ENCODE measurements at regions not wholly inside any gene's neighbourhood (a gene's known extent, or its start where the extent isn't known, plus 50 kb on each side); places are given as distances from the start of the nearest gene placed in this dataset.

DNA sequence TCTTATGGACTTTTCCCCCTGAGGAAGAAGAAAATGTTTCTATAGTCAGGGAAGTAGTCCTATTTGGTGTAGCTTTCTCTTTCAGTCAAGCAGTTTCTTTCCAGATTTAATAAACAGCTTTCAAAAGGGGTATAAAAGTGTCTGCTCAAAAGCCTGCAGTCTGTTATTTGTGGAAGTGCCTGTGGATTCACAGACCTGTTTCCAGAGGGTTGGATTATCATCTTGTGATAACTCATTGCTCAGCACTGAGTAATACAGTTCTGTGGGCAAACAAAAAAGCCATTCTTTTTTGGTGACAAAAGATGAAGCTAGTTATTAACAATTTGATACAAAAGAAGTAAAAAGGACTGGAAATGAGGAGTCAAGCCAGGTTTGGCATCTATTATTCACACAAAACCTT, 358.2 kb upstream of the ID4 start:
- no peak for DNase-seq

GRCh38 chr6:19479551-19479950, 357.6 kb upstream of the ID4 start:
- no peak for DNase-seq

GRCh38 chr6:19492636-19493405, 344.3 kb upstream of the ID4 start:
- no peak for DNase-seq

DNA sequence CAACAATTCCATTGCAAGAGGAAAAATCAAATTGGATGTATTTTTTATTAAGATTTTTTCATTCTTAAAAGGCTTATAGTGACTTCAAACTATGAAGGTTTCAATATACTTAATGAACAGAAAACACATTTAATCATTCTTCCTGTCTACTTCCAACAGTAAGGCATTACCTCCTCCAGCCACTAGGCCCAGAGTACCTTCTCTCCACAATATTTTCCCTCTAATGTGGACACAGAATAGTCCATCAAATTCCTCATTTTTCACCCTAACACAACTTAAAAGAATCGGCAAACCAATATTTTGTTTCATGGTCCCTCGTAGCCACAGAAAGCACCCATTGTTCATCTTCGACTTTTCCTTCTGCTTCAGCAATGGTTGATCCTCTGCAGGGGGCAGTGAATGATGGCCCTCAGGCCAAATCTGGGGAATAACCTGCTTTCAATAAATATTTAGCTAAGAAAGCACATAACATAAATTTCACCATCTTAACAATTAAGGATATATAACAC, 335.4 kb upstream of the ID4 start:
- no peak for DNase-seq

DNA sequence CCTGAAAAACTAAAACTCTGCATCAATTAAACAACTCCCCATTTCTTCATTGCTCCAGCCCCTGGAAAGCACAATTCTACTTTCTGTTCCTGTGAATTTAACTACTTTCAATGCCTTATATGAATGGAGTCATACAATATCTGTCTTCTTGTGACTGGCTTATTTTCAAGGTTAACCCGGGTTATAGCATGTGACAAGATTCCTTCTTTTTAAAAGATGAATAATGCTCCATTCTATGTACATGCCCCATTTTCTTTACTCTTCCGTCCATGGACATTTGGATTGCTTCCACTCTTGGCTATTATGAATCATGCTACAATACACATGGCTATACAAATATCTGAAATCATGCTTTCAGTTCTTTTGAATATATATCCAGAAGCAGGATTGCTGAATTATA, 334.9 kb upstream of the ID4 start:
- no peak for DNase-seq

- DNase-seq, result no peak
Measured at GRCh38 chr6:19515939-19516338, 321.2 kb upstream of the ID4 start.

- DNase-seq, result no peak
Measured at GRCh38 chr6:19519941-19520340, 317.2 kb upstream of the ID4 start.

DNA sequence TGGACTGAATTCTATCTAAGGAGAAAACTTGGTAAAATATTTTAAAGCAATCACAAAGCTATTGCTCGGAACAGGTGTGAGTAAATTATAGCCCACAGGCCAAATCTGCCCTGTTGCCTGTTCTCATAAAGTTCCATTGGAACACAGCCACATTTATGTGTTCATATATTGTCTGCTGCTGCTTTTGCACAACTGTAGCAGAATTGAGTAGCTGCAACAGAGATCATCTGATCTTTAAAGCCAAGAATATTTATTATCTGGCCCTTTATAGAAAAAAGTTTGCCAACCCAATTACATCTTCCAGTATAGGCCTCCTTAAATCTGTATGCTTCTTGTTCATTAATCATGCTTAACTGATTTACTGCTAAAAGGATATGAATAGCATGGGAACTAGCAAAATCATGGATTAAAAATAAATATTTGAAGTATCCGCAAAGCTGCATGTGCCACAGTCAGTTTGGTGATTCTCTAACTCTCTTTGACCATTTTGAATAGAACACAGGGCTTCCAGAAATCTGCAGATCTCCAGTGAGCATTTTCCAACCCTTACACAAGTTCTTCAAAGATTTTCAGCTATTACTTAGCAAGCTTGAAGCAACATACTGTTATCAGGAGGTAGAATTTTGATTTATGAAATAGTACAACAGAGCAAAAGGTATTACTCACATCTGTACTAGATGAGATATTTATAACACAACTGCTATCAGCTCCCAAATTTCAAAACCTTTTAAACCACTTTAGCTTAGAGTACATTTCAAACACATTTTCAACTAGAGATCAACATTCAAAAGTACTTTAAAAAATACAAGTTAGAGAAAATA, 312.6 kb upstream of the ID4 start:
- no peak for DNase-seq

GRCh38 chr6:19525673-19526072, 311.5 kb upstream of the ID4 start:
- no peak for DNase-seq

GRCh38 chr6:19530188-19530587, 307.0 kb upstream of the ID4 start:
- DNase-seq, result no peak

DNA sequence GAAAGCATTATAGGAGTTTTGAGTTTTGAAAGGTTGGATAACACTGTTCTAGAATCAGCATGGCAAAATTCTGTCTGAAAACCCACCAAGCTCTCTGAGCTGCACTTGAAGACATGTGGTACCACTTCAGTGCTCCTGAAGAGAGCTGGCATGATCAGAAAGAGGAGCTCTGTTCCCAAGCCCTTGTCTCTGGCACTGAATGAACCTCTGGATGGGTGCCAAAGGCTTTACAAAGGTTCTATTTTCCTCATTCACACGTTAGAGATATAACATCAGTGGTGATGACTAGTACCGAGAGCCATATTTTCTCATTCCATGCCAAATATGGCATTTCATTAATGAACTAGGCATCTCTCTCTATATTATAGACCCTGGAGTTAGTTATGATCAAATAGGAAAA, 301.8 kb upstream of the ID4 start:
- DNase-seq, result no peak

- no peak for DNase-seq
Measured at GRCh38 chr6:19536838-19537237, 300.3 kb upstream of the ID4 start.

GRCh38 chr6:19538096-19538495, 299.1 kb upstream of the ID4 start:
- DNase-seq, result no peak

- DNase-seq, result no peak
Measured at GRCh38 chr6:19547507-19547906, 289.7 kb upstream of the ID4 start.

- DNase-seq, result no peak
Measured at GRCh38 chr6:19549109-19549508, 288.1 kb upstream of the ID4 start.

DNA sequence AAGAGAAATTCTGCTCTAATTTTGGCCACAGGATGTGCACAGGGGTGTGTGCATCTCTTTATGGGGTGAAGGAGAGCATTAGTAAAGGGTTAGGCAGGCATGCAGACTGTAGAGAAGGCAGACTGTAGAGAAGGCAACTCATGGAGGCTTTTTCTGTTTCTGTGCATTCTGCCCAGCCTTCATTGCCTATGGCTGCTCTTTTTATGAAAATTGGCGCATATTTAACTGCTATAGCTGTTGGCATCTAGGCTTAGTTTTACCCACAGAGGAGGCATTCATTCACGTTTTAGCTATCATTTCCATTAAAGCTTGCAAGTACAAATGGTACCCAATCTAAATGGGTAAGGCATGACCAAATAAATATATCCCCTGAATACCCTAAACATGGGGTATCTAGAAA, 286.8 kb upstream of the ID4 start:
- no peak for DNase-seq

- DNase-seq, result no peak
Measured at GRCh38 chr6:19551611-19552010, 285.6 kb upstream of the ID4 start.

DNA sequence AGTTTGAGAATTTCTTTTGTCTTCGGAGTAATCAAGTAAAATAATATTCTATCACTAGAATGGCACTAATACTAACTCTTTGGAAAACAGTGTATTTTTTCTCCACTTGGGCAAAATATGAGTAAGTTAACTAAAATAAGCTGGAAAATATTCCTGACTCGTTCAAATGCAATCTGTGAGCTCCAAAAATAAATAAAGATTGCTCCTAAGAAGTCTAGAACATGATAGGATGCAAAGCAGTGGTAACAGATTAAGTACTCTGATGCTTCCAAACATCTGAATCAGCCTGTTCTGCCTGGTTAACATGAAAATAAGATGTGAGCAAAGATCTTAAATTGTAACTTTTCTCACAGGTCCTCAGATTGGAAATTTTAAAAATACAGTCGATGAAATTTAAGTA, 285.1 kb upstream of the ID4 start:
- no peak for DNase-seq

DNA sequence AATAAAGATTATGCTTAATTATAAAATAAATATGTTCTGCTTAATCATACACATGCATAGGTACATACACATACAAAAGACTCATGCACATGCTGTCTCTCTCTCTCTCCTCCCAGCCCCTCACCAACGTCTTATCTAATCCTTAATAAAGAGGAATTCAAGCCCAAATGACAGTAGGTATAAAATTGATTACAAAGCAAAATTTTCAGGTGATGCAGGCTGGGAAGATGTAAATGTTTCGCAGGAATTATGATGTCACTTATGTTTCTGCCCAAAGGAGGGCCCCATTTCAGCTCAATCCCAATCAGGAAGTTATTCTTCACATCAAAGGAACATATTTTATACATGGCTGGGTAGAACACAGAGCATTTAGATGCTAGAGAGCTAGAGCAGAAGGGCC, 284.6 kb upstream of the ID4 start:
- no peak for DNase-seq

GRCh38 chr6:19554356-19555225, 282.6 kb upstream of the ID4 start:
- DNase-seq, result no peak

DNA sequence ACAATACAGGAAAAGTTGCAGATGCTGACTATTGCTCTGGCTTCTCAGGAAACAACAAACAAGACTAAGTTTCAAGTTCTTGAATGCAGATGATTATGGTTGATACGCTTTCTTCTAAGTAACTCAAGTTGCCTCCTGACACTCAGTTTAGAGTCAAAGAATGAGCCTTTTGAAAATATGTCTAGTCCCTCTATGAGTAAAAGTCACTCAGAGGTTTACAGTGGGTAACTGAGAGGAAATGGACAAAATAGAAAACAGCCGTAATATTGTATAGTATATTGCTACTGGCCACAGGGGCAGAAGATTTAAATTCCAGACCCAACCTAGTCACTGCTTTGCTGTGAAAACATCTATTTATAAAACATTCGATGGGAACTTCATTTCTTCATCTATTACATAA, 280.0 kb upstream of the ID4 start:
- DNase-seq, result no peak

- DNase-seq, result no peak
Measured at GRCh38 chr6:19558201-19558600, 279.0 kb upstream of the ID4 start.

- no peak for DNase-seq
Measured at GRCh38 chr6:19558934-19559333, 278.2 kb upstream of the ID4 start.

All from dermis blood vessel endothelial cell (primary cell).